ENCODE measurements at regions not wholly inside any gene's neighbourhood (a gene's known extent, or its start where the extent isn't known, plus 50 kb on each side); places are given as distances from the start of the nearest gene placed in this dataset.

GRCh38 chr4:137677863-137678262, 145.6 kb upstream of the PCDH18 start:
- TF ChIP-seq EZH2 (IDR thresholded peaks at IDR 0.05; ENCODE audit: borderline replicate concordance, low read depth, low read length, severe bottlenecking) (no peak), CTCF (IDR thresholded peaks at IDR 0.05; ENCODE audit: borderline replicate concordance, extremely low read depth, low read length, poor library complexity, severe bottlenecking) (no peak)
- H3K27me3 ChIP-seq (ENCODE audit: insufficient read depth, low read length, poor library complexity) = no peaks in the 10 kb centered on the region
- H2AFZ ChIP-seq (ENCODE audit: low read depth, low read length) = no peak overlapping the region
- no peaks in the 10 kb centered on the region for H3K36me3 ChIP-seq (ENCODE audit: insufficient read depth, low read length)
- H3K9ac ChIP-seq (ENCODE audit: low read depth, low read length) = no peak overlapping the region
- H3K79me2 ChIP-seq (ENCODE audit: insufficient read depth, low read length) = no peaks in the 10 kb centered on the region
- H4K20me1 ChIP-seq (ENCODE audit: insufficient read depth, low read length) = no peaks in the 10 kb centered on the region
- no peak overlapping the region for H3K4me3 ChIP-seq (ENCODE audit: low read depth in 1 of 2, low read length in 2 of 2)
- ATAC-seq (ENCODE audit: insufficient read depth, low read depth) (no peak), DNase-seq (no peak)
- no peaks in the 10 kb centered on the region for H3K9me3 ChIP-seq (ENCODE audit: insufficient read depth, low read length, severe bottlenecking)
- H3K4me1 ChIP-seq (ENCODE audit: insufficient read depth, low read length) = no peaks in the 10 kb centered on the region
- no peak overlapping the region for H3K27ac ChIP-seq (ENCODE audit: low read length)
- no peak overlapping the region for H3K4me2 ChIP-seq (ENCODE audit: insufficient read depth, low read length)

- no peak overlapping the region for H3K4me2 ChIP-seq (ENCODE audit: insufficient read depth, low read length)
- H3K27me3 ChIP-seq (ENCODE audit: insufficient read depth, low read length, poor library complexity) = no peaks in the 10 kb centered on the region
- no peaks in the 10 kb centered on the region for H3K9me3 ChIP-seq (ENCODE audit: insufficient read depth, low read length, severe bottlenecking)
- no peaks in the 10 kb centered on the region for H4K20me1 ChIP-seq (ENCODE audit: insufficient read depth, low read length)
- H3K79me2 ChIP-seq (ENCODE audit: insufficient read depth, low read length) = no peaks in the 10 kb centered on the region
- no peaks in the 10 kb centered on the region for H3K36me3 ChIP-seq (ENCODE audit: insufficient read depth, low read length)
- H3K4me1 ChIP-seq (ENCODE audit: insufficient read depth, low read length) = no peaks in the 10 kb centered on the region
- H3K9ac ChIP-seq (ENCODE audit: low read depth, low read length) = no peak overlapping the region
- no peak overlapping the region for H2AFZ ChIP-seq (ENCODE audit: low read depth, low read length)
- DNase-seq = no peak
- no peak for TF ChIP-seq EZH2 (IDR thresholded peaks at IDR 0.05; ENCODE audit: borderline replicate concordance, low read depth, low read length, severe bottlenecking)
- TF ChIP-seq CTCF (IDR thresholded peaks at IDR 0.05; ENCODE audit: borderline replicate concordance, extremely low read depth, low read length, poor library complexity, severe bottlenecking) = no peak
- no peak overlapping the region for H3K27ac ChIP-seq (ENCODE audit: low read length)
- H3K4me3 ChIP-seq (ENCODE audit: low read depth in 1 of 2, low read length in 2 of 2) = no peak overlapping the region
- ATAC-seq (ENCODE audit: insufficient read depth, low read depth) = no peak
These were observed 144.2 kb upstream of the PCDH18 start for GRCh38 chr4:137676357-137676998.

- Histone ChIP-seq H3K27ac (ENCODE audit: low read length) (no peak overlapping the region), H3K4me1 (ENCODE audit: insufficient read depth, low read length) (no peaks in the 10 kb centered on the region), H3K9me3 (ENCODE audit: insufficient read depth, low read length, severe bottlenecking) (no peaks in the 10 kb centered on the region), H3K4me3 (ENCODE audit: low read depth in 1 of 2, low read length in 2 of 2) (no peak overlapping the region), H3K4me2 (ENCODE audit: insufficient read depth, low read length) (no peak overlapping the region), H3K27me3 (ENCODE audit: insufficient read depth, low read length, poor library complexity) (no peaks in the 10 kb centered on the region), H3K36me3 (ENCODE audit: insufficient read depth, low read length) (no peaks in the 10 kb centered on the region), H4K20me1 (ENCODE audit: insufficient read depth, low read length) (no peaks in the 10 kb centered on the region), H2AFZ (ENCODE audit: low read depth, low read length) (no peak overlapping the region), H3K79me2 (ENCODE audit: insufficient read depth, low read length) (no peaks in the 10 kb centered on the region), H3K9ac (ENCODE audit: low read depth, low read length) (no peak overlapping the region)
- DNase-seq (no peak), ATAC-seq (ENCODE audit: insufficient read depth, low read depth) (no peak)
- TF ChIP-seq EZH2 (IDR thresholded peaks at IDR 0.05; ENCODE audit: borderline replicate concordance, low read depth, low read length, severe bottlenecking) = no peak
- TF ChIP-seq CTCF (IDR thresholded peaks at IDR 0.05; ENCODE audit: borderline replicate concordance, extremely low read depth, low read length, poor library complexity, severe bottlenecking) = no peak
These were observed 141.8 kb upstream of the PCDH18 start for GRCh38 chr4:137674066-137674465.
